ENCODE measurements at regions not wholly inside any gene's neighbourhood (a gene's known extent, or its start where the extent isn't known, plus 50 kb on each side); places are given as distances from the start of the nearest gene placed in this dataset.

DNA sequence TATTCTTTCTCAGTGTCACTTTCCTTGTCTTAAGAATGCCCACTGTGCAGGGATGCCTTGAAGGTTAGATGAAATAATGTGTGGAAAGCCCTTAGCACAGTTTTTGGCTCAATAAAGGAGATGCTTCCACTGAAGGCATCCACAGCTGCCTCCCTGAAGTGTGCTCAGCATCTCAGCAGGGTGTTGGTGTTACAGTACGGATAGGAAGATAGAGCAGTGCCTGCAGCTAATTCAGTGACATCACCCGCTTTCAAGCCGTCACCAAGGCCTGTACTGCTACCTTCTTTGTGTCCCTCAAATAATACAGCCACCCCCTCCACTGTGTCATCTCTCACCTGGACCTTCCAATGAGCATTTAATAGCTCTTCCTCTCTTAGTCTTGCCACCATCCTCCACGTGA is 59.0 kb downstream of the NDUFS5 start:
- no peak for FAIRE-seq

DNA sequence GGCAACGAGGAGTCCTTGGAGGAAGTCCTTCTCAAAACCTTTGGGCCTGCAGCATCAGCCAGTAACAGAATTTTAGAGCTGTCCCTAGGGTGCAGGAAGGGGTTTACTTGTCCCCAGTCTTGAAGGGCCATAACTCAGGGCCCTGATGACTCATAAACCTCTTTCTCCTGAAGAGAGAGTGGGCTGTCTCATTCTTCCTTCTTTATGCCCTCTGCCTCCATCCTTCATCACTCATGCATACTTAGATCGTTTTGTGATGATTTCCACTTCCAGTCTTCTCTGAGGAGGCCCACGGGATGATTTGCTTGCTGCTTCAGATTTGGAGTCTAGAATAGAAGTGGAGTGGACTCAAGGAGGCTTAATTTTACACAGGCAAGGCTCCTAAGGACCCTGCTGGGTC is 60.2 kb downstream of the NDUFS5 start:
- no peak for FAIRE-seq

DNA sequence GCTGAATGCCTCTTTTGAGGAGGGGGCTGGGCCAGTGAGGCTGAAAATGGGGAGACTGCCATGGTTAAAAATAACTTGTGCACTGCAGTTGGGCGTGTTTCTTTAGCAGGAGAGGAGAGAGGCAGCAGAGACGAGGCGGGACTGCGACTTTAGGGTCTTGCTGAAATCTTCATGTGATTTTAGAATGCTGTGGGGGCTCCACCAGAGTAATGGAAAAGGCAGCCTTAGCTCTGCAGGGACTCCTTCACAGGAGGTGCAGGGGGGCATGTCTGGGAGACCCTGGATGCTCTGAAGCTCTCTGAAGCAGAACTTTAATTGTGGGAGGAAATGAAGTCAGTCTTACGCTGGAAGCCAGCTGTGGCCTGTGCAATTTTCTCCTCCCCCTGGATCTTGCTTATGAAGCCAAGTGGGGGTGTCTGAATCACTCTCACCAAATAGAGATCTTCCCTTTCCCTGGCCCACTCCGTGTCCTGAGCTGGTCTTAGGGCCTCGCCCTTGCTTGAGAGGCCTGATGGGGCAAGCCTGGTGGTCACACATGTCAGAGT is 60.8 kb downstream of the NDUFS5 start:
- FAIRE-seq = no peak

DNA sequence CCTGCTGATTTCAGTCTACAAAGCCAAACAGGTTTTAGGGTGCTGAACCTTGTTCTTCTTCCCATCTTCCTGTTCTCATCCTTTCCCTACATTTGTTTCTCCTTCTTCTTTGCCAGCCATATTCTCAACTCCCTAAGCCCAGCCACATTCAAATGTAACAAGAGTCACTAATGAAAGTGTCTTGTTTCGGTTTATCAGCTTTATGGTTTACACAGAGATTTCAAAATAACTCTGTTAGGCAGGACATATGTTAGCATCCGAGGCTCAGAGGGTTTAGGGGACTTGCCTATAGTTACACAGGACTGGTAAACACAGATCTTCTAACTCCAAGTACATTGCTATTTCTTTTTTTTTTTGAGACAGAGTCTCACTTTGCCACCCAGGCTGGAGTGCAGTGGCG is 61.3 kb downstream of the NDUFS5 start:
- no peak for FAIRE-seq

DNA sequence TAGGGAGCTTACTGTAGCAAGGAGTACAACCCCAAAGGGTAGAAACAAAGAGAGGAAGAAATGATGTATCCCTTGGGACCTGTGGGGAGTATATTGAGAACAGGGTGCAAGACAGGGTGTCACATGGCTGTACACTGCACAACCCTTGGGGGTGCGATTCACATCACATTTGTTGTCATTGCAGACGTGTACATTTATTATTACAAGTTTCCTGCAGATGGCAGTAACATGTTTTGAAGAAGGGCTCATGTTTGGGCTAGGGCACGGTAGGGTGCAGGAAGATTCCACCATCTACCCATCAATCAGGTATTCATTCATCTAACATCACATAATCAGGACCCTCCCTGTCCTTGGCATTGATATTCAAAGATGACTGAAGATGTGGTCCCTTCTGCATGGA is 62.5 kb downstream of the NDUFS5 start:
- no peak for FAIRE-seq

DNA sequence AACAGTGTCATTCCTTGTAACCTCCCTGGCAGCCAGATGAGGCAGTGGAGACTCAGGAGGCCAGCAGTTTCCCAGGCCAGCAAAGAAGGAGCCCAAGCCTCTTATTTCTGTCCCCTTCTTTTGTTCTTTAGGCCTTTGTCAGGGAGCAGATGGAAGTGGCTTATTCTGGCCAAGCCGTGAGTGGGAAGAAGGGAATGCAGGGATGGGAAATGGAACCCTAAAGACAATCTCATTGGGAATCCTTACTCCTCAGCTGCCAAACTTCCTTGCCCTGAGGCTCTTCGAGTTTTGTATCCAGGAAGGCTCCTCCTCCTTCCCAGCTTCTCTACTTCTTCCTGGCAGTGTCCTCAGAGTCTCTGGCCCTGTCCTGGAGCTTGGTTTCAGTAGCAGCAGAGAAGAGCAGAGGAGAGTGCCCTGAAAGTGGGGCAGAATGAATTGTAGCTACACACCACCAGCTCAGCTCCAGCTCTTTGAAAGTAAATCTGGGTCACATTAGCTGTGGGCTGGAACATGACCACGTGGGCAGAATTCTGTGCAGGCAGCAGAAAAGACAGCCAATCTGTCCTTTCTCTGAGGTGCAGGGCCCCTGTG is 63.9 kb downstream of the NDUFS5 start:
- FAIRE-seq = no peak

DNA sequence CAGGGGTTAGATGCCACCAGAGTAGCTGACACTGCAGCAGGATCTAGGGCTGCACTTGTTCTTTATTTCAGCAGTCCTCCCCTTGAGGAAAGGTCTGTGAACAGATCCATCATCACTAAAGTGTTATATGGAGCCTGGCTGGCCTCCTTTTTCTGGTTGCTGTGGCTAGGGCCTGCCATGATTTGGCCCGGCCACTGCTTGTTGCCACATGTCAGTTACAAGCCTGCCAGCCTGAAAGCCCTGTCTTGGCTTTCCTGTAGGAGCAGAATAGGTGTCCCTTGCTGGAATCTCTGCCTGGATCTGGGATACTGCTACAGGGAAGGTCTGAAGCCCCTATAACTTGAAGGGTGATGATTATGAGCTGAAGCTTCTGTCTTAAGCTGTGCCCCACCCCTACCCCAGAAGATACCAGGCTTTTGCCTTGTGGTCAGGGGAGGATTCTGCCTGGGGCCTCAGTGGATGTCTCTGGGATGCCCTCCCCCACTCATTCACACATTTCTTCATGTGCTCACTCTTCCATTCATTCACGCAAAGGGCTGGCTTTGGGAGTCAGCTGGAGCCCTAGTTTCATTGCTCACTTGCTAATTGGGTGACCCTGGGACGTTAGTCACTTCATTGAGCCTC is 64.7 kb downstream of the NDUFS5 start:
- FAIRE-seq = no peak

DNA sequence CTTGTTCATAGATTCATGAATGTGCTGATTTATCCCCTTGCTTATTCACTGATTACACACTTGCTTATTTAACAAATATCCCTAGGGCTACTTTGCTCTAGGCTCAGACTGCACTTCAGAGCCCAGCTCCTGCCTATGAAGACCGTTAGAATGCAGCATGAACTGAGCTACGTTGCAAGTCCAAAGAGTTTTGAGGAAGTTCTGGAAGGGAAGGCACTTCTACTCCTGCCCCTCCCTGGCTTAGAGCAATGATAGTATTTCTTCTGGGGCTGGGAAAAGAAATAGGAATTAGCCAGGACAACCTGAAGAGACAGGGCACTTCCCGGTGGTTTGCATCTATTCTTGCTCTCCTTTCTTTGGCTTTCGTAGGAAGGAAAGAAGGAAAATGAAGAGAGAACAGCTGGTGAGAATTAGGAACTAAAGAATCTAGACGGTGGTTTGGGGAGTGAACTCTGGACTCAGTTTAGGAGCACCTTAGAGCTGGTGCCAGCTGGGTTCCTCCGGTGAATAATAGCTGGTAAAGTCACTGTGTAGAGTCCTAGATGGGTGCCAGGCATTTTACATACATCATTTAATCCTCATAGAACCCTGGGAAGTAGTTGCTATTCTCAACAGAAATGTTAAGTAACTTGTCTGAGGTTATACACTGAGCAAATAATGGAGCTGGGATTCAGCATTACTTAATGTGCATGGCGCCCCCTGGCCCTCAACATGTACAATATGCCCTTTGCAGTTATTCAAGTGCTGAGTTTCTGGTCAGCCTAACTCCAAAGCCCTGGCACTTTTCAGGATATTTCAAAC is 65.9 kb downstream of the NDUFS5 start:
- FAIRE-seq = no peak

DNA sequence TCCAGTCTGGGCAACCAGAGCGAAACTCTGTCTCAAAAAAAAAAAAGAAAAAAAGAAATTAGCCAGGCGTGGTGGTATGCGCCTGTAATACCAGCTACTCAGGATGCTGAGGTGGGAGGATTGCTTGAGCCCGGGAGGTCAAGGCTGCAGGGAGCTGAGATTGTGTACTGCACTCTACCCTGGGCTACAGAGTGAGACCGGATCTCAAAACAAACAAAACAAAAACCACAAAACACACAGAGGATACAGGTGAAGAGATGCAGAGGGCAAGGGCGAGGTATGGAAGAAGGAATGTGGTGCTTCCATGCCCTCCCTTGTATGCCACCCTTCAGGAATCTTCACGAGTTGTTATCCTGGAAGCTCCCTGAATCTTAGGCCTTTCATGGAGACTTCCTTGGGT is 68.5 kb downstream of the NDUFS5 start:
- FAIRE-seq = no peak

DNA sequence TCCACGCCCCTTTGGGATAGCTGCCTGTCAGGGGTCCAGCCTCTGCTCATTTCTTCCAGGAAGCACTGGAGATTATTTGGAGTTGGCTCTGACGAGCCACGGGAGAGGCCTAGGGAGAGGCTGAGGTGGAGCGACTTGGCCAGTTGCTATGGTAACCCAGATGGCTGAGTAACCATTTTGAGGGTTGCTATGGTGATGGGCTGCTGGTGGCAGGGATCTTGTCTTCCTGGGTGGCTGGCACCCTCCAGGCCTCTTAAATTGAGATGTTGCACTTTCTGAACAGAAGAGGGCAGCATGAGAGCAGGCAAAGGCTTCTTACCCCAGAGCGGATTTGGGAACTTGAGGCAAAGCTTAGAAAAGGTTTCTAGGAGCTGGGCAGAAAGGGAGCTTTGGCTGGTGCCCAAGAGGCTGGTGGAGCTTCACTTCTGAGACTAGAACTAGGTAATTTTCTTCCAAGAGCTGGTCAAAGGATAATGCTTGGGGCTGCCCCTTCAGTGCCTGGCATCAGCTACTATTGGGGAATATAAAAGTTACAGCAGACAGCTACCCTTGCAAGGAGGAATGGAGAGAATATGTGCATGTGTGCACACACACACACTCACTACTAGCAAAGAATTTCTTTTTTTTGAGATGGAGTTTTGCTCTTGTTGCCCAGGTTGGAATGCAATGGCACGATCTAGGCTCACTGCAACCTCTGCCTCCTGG is 72.5 kb downstream of the NDUFS5 start:
- no peak for FAIRE-seq

DNA sequence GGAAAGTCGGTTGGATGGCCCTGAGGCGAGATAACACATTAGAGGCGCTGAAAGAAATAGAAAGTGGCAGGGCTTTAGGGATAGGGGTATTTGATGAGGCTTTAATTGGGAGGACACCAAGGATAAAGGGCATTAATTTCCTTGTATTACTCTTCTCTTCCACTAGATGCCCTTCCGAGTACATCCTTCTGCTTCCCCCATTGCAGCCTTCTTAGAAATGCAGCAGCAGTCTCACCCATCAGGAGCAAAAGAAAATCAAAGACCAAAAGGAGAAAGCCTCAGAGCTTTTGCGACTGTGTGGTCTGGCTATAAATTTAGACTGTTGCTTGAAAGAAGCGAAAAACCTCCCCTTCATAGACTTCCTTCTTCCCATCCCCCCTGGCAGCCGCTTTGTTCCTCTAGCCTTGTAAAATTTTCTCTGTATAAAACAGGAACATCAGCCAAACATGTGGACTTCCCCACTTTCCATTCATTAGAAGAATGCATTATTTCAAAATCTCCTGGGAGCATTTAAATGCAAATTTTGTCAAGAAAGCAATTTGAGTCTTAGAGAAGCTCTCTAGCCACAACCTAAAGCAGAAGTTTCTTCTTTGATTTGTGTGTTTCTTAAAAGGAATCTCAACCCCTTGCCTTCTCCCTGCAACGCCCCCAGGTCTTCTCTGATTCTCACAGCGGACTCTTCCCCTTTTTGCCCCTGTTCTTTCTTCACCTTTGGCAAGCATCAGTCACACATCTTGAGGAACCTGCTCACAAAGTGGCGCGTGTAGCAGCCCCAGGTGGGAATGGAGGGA is 76.6 kb downstream of the NDUFS5 start:
- peak; percentile 93 for FAIRE-seq

DNA sequence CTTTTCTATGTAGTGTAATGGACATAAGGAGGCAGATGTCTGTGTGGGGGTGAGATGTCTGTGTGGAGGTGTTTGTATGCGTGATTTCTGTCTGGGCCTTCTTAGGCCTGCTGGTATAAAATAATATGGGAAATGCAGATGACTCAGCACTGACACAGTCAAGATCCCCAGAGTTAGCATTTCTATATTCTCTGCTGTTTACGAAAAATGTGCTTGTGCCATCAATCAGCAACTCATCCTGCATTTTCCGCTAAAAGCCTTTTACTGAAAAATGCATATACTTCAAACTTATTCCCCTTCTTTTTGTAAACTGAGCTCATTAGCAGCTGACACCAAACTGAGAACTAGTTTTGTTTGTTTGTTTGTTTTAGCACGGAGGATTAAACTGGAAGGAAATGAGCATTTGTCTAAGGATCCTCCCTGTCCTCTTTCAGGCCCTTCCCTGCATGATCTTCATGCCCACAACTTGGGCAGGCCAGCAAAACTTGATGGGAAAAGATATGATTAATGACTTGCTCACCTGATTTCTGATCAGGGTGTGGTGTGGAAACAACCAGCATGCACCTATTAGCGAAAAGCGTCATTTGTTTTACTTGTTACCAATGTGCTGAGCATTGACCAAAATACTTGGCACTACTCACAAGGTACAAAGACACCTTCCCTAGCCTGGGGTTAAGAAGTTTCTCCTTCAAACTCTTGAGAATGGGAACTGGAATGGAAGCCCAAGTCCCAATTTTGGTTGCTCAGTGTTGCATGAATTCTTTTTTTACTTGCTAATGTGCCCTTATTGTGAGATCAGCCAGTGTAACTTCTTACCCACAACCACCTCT is 77.4 kb downstream of the NDUFS5 start:
- FAIRE-seq = no peak

DNA sequence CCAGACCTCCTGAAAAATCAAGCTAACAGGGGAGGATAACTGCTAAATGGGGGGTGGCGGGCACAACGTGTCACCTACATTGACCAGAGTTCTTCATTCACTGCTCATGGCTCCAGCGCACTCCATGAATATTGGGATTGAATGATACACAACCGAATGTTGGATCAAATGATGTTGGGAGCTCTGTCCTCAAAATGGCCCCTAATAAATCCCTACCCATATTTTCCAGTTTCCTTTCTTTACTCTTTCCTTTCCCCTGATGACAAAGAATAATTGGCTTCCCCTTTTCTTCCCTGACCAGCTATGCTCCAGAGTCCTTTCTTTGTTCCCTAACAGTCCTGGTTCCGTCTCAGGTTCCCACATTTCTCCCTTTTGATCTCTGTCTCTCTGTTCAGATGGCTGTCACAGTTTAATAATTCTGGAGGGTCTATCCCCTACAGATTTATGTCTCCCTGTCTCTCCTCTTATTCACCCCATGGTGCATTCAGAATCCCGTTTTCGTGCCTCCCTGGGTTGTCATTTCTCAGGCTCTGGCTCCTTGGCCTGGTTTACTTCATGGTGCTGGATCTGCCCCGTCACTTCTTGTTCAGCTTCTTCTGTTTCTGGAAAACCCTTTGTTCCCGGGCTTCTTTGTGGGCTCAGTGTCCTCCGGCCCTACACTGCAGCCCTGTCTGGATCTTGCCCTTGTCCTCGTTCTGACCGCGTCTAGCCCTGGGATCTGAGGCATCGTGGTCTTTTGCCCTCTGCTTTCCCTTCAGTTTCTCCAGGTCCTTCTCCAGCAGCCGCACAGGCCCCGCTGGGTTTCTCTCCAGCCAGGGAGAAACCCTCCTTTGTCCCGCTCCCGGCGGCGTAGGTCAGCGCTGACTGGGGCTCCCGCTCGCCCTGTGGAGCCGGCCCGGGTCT is 78.3 kb downstream of the NDUFS5 start:
- FAIRE-seq = no peak

DNA sequence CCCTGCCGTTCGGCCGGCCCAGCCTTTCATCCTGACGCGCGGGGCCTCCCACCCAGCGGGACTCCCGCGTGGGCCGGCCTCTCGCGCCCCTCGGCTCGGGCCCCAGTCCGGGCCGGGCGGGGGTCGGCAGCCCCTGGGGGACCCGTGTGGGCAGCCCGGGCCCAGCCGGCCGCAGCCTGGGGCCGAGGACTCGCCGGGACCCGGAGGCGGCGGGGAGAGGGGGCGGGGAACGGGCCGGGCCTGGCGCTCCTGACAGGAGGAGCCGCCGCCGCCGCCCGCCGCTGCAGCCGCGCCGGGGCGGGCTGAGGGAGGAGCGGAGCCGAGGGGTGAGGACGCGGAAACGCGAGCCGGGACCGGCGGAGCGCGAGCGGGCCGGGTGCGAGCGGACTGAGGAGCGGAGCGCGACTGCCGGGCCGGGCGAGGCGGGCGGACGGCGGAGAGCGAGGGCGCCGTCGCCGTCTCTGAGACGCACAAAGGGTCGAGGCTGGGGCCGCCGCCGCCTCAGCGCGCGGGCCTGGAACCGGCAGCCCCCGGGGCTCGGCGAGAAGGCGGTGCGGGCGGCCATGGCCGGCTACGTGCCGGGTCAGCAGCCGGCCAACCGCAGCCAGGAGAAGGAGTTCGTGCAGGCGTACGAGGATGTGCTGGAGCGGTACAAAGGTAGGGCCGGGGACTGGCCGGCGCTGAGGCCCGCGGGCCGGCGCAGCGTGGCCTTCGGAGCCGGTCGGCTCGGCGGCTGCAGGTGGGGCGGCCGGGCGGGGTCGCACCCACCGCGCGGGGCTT is 79.1 kb downstream of the NDUFS5 start:
- FAIRE-seq = no peak

DNA sequence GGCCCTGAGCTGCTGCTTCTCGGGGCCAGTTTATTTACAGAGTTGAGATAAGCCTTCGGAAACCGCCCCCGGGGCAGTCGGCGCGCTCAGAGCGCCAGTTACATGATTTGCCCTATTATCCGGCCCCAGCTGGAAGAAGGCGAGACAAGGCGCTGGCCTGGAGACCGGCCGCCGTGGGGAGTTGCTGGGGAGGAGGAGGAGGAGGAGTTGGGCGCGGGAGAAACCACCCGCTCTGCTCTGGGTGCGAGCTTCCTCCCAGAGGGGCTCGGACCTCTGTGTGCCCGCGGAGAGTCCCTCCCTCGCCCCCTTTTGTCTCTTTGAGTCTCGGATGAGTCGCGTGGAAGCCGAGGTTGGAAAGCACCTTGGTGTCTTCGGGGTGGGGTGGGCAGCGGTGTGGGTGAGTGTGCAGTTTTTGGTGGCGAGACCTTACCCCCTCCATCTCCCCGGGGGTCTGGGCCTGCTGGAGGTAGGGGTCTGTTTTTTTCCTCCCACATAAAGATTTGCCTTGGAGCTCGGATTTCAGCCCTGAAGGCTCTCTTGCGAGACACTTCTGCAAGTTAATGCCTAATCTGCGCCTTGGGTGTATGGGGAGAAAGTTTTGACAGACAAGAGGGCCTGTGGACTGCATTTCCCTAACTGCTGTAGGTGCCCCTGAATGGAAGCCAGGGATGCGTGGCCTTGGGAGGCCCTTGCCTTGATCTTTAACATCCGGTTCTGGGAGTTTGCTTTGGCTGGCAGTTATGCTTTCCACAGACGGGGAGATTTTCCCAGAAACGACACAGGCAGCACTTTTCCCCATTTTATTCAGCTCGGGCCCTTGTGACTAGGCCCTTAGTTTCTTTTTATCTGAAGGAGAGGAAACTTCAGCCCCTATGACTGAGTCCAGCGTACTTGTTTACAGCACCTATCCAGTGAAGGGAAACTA is 80.0 kb downstream of the NDUFS5 start:
- FAIRE-seq = no peak

DNA sequence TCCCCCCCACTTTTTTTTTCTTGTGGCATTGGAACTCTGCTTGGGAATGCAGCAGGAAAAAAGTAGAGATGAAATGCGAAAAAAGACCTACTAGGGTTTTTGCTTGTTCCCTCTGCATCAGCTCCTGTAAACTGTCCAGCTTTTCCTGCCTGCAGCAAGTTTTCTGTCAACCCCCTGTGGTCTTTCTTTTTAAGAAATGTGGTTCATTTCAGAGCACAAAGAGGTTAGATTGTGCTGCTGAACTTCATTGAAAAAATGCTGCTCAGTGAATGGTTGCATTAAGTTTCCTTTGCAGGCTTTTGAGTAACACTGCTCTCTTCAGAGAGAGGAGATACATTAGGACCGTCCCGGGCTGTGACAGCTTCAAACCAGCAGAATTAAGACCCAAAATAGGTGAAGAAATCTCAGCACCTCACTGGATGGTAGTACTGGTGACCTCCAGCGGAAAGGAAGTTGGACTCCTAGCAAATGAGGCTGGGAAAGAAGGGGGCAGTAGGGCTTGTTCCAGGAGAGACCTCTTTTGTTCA is 80.7 kb downstream of the NDUFS5 start:
- no peak for FAIRE-seq

DNA sequence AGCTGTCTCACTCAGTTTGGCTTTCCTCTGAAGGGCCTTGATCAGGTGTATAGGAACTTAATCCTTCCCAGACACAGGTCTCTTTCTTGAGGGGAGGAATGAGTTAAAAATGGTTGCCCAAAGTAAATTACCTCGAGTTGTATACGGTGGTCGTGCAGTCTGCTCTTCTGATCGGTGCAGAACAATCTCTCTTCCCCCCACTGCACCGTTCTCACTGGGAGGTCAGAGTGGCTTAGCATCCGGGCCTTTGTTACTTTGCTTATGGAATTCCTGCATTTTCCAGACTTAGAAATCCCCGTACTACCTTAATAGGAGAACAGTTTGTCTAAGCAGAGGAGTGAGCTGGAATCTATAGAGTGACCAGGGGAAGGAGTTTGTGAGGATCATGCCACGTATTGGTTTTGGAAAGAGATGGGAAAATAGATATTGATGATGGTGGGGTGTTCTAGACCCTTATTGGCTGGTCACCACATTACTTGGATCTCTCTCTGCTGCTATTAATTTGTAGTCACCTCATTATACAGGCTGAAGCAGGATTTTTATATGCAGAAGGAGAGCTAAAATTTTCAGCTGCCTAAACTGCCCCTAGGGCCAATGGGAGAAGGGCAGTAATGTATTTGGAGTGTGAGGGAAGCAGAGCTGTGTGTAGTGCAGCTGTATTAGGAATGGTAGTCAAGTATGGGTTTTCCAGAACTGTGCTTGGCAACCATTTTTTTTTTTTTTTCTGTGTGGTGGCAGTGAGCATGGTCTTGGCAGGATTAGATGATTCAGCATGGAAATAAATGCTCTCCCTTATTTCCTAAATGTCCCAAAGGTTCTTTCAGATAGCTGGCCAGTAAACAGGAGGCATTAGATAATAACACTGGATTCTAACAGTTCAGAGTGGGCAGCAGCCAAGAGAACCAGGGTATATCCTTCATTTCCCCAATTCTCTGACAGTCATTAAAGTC is 81.5 kb downstream of the NDUFS5 start:
- no peak for FAIRE-seq

Measured in endometrium (tissue), 2 donors.